K562 (cell line): ENCODE measurements at regions not wholly inside any gene's neighbourhood (a gene's known extent, or its start where the extent isn't known, plus 50 kb on each side); places are given as distances from the start of the nearest gene placed in this dataset. TPM values are rescaled to one million over a fixed set of nuclear protein-coding genes. Genes with fewer than 3 reads are reported as not detected.
"Not testable (repeated sequence)": the region's sequence is repeated elsewhere in the genome, so short reads cannot be mapped to it uniquely, and the experiment has no call there.

Experiments used
- ATAC-seq: fragments of 200-7000 bp; cut with Tn5 transposase; 3 replicates; pipeline ENCODE4 v1.9.1; 2020; ENCODE audit warnings: moderate library complexity
- BruUV-seq: library from RNA; stranded (reverse); fragments of 400-500 nt; replicated peaks from 2 replicates; lab custom pipeline; 2021; lab: Mats Ljungman, UMichigan
- CTCF ChIA-PET: fragments of 300-600 bp; formaldehyde crosslinking; extraction: SDS; loops from one replicate; lab custom pipeline; 2021; ENCODE audit warnings: low intra/inter-chr PET ratio; lab: Yijun Ruan, JAX
- POLR2A ChIA-PET: fragments of 300-600, 350-650 bp; sonication (Branson Sonifier 250); formaldehyde crosslinking; extraction: SDS; loops from one replicate; lab custom pipeline; 2021; ENCODE audit warnings: antibody characterized with exemption, inconsistent platforms; lab: Yijun Ruan, JAX
- DNase-seq, 4 experiments: peaks; one replicate each; pipeline versions ENCODE4 v3.0.0 to v3.0.0-alpha.2; 2011 to 2018; ENCODE audit warnings: low spot score in 3 of 4, mixed read lengths in 3 of 4; ENCODE audit errors: extremely low read depth in 1 of 4
- FAIRE-seq: peaks from 2 replicates; lab custom pipeline; 2011; peaks lifted over from hg19 to GRCh38; lab: Jason Lieb, UNC
- H2AFZ ChIP-seq: 2 replicates; pipeline ENCODE4 v1.6.0; 2011; ENCODE audit warnings: low read depth, low read length, control low read depth, inconsistent platforms
- H3K27ac ChIP-seq: fragments of 200-600 bp; 3 replicates; pipeline ENCODE4 v1.8.0; 2011; ENCODE audit warnings: low read depth, mild to moderate bottlenecking, control low read depth, inconsistent platforms, low read length, moderate library complexity, mixed read lengths; ENCODE audit errors: extremely low read depth
- H3K27me3 ChIP-seq, 2 experiments: fragments of 300-600 bp in 1 of 2; 2 replicates in 1 of 2; 3 replicates in 1 of 2; pipeline versions ENCODE4 v1.6.0 to v1.8.0; 2011; ENCODE audit warnings: inconsistent platforms in 2 of 2, low read length in 2 of 2, mild to moderate bottlenecking in 1 of 2, mixed read lengths in 1 of 2, moderate library complexity in 1 of 2; ENCODE audit not compliant: control insufficient read depth in 2 of 2, insufficient read depth in 2 of 2
- H3K36me3 ChIP-seq: fragments of 300-600 bp; 3 replicates; pipeline ENCODE4 v1.8.0; 2011; ENCODE audit warnings: mild to moderate bottlenecking, low read length, inconsistent platforms; ENCODE audit not compliant: control insufficient read depth, insufficient read depth
- H3K4me1 ChIP-seq, 2 experiments: fragments of 200-600 bp in 1 of 2; replicated peaks in 1 of 2; 2 replicates in 1 of 2; 3 replicates in 1 of 2; pipeline versions ENCODE4 v1.5.1 to v1.8.0; 2011; ENCODE audit warnings: inconsistent platforms in 2 of 2, low read length in 2 of 2, mild to moderate bottlenecking in 1 of 2, mixed read lengths in 1 of 2, moderate library complexity in 1 of 2; ENCODE audit not compliant: control insufficient read depth in 2 of 2, insufficient read depth in 2 of 2
- H3K4me2 ChIP-seq: 2 replicates; pipeline ENCODE4 v1.6.1; 2011; ENCODE audit warnings: low read length, control low read depth, inconsistent platforms, mixed read lengths; ENCODE audit not compliant: insufficient read depth
- H3K4me3 ChIP-seq: fragments of 200-600 bp; sonication (generic), shearing (Covaris generic); 2 replicates; pipeline ENCODE4 v1.5.1; 2016; ENCODE audit warnings: control low read depth, inconsistent platforms
- H3K79me2 ChIP-seq: fragments of 200-600 bp; 3 replicates; pipeline ENCODE4 v1.8.0; 2011; ENCODE audit warnings: low read length, inconsistent platforms; ENCODE audit not compliant: control insufficient read depth, insufficient read depth
- H3K9ac ChIP-seq, 2 experiments: 2 replicates each; pipeline versions ENCODE4 v1.6.0 to v1.6.1; 2011; ENCODE audit warnings: low read depth in 2 of 2, low read length in 2 of 2, control low read depth in 1 of 2, inconsistent platforms in 1 of 2, mild to moderate bottlenecking in 1 of 2, mixed read lengths in 1 of 2; ENCODE audit not compliant: insufficient read depth in 1 of 2
- H3K9me1 ChIP-seq: one replicate; pipeline ENCODE4 v1.6.0; 2011; ENCODE audit warnings: inconsistent platforms, mild to moderate bottlenecking, low read length, moderate library complexity; ENCODE audit not compliant: control insufficient read depth, insufficient read depth
- H3K9me3 ChIP-seq: replicated peaks from 2 replicates; pipeline ENCODE4 v1.5.1; 2011; ENCODE audit warnings: low read depth, low read length, inconsistent platforms; ENCODE audit not compliant: control insufficient read depth, insufficient read depth
- H4K20me1 ChIP-seq: replicated peaks from 2 replicates; pipeline ENCODE4 v1.6.1; 2011; ENCODE audit warnings: low read length, inconsistent platforms, mixed read lengths; ENCODE audit not compliant: control insufficient read depth, insufficient read depth
- DDX20 ChIP-seq: fragments of 450-650 bp; IDR thresholded peaks from 2 replicates; pipeline ENCODE4 v1.6.1; 2016; ENCODE audit warnings: missing genetic modification characterization, low read depth, mild to moderate bottlenecking, missing compliant biosample characterization, moderate library complexity
- MBD1 ChIP-seq: fragments of 250-450 bp; sonication (Bioruptor Pico); IDR thresholded peaks from 2 replicates; pipeline ENCODE4 v1.8.0; 2022; ENCODE audit warnings: inconsistent platforms
- TAL1 ChIP-seq: fragments of 450-650 bp; IDR thresholded peaks from 2 replicates; pipeline ENCODE4 v1.6.1; 2016; ENCODE audit warnings: mild to moderate bottlenecking
- ZNF146 ChIP-seq: IDR thresholded peaks from one replicate; pipeline ENCODE4 v1.6.1; 2018; ENCODE audit warnings: missing compliant biosample characterization; ENCODE audit not compliant: unreplicated experiment
- ZNF282 ChIP-seq: sonication (generic); formaldehyde crosslinking; IDR thresholded peaks from 2 replicates; pipeline ENCODE4 v1.8.1; 2023; ENCODE audit warnings: missing genetic modification reagents
- WGBS: fragments of 100-300 bp; shearing (Covaris generic); methylation state at CpG from one replicate; pipeline ENCODE4 v1.1.6; 2016; ENCODE audit warnings: low coverage, mixed read lengths; ENCODE audit not compliant: insufficient coverage; ENCODE audit errors: missing lambda C conversion rate; 5-methylcytosine and 5-hydroxymethylcytosine counted together
- in situ Hi-C: fragments of 300-500 bp; cut with MboI; formaldehyde crosslinking; loops from 4 replicates; pipeline ENCODE4 v1.15.0; 2018; ENCODE audit warnings: inconsistent platforms, mixed read lengths
- intact Hi-C: fragments of 100-400 bp; cut with micrococcal nuclease; formaldehyde crosslinking; loops from 2 replicates; pipeline ENCODE4 v1.14.2; 2022
- small RNA-seq: library from RNA; depleted of rRNA; stranded (forward); fragments of <200 nt; gene quantifications from one replicate; pipeline ENCODE3, GENCODE V24; 2014

GRCh38 chrX:41974677-41975076 is 51.3 kb upstream of the CASK start:
- in situ Hi-C loops, ATAC-seq, H4K20me1 ChIP-seq, H3K9me3 ChIP-seq, H3K27ac ChIP-seq, FAIRE-seq, H3K9ac ChIP-seq, H3K4me1 ChIP-seq, H3K36me3 ChIP-seq, H3K27me3 ChIP-seq, H3K79me2 ChIP-seq, H2AFZ ChIP-seq, CTCF ChIA-PET, POLR2A ChIA-PET, intact Hi-C loops, H3K9me1 ChIP-seq, H3K4me2 ChIP-seq, BruUV-seq, DNase-seq, H3K4me3 ChIP-seq: not testable (repeated sequence)
- 56% methylated on average over 1 of the region's 1 CpG for WGBS
- peak; percentile 50 for TF ChIP-seq ZNF146 (CRISPR knock-in tag)

- H3K4me2 ChIP-seq = no peak overlapping the region
- TF ChIP-seq ZNF282 (CRISPR knock-in tag) = no peak
- no peak for TF ChIP-seq DDX20 (tag)
- TF ChIP-seq TAL1 = no peak
- no peak for TF ChIP-seq MBD1 (CRISPR knock-in tag)
- POLR2A ChIA-PET = no interaction called here
- no peaks in the 10 kb centered on the region for H3K36me3 ChIP-seq
- H4K20me1 ChIP-seq = no peaks in the 10 kb centered on the region
- in situ Hi-C loops (no loop called here), intact Hi-C loops (no loop called here)
- no peak for ATAC-seq
- H3K27me3 ChIP-seq = no peaks in the 10 kb centered on the region
- no peak overlapping the region for H2AFZ ChIP-seq
- no peaks in the 10 kb centered on the region for H3K4me1 ChIP-seq
- H3K4me3 ChIP-seq = no peak overlapping the region
- CTCF ChIA-PET = no interaction called here
- FAIRE-seq = no peak
- WGBS = 4% methylated on average over 2 of the region's 2 CpGs
- DNase-seq = no peak
- H3K9me3 ChIP-seq = no peaks in the 10 kb centered on the region
- H3K79me2 ChIP-seq = no peaks in the 10 kb centered on the region
- H3K9me1 ChIP-seq = no peaks in the 10 kb centered on the region
- no peak overlapping the region for H3K27ac ChIP-seq
- no TSS peak for BruUV-seq
- no peak overlapping the region for H3K9ac ChIP-seq
Observed at GRCh38 chrX:41973208-41973607, 49.9 kb upstream of the CASK start.

Small RNA genes in the stretch of these regions (small RNA-seq; reads per million reads assigned to genes)
- gene RNU6-1124P (not detected), gene RNU6-630P (not detected), gene Z92545.1 (not detected)
